ENCODE measurements at regions not wholly inside any gene's neighbourhood (a gene's known extent, or its start where the extent isn't known, plus 50 kb on each side); places are given as distances from the start of the nearest gene placed in this dataset.

- no peak for DNase-seq
These were observed 77.0 kb upstream of the SPATA12 start for GRCh38 chr3:56983427-56983826.

GRCh38 chr3:56981445-56982230 is 78.8 kb upstream of the SPATA12 start:
- DNase-seq: no peak

- no peak for DNase-seq
These were observed 79.6 kb upstream of the SPATA12 start for GRCh38 chr3:56980798-56981390.

- no peak for DNase-seq
These were observed 80.2 kb upstream of the SPATA12 start for GRCh38 chr3:56980243-56980642.

GRCh38 chr3:56979791-56980190 is 80.7 kb upstream of the SPATA12 start:
- DNase-seq: peak; percentile 27

- DNase-seq: no peak
These were observed 82.9 kb upstream of the SPATA12 start for GRCh38 chr3:56977561-56977889.

GRCh38 chr3:56976651-56977560 is 83.6 kb upstream of the SPATA12 start:
- peak; percentile 91 for DNase-seq

- DNase-seq: no peak
These were observed 84.9 kb upstream of the SPATA12 start for GRCh38 chr3:56975567-56975966.

- no peak for DNase-seq
These were observed 86.1 kb upstream of the SPATA12 start for GRCh38 chr3:56974247-56974930.

GRCh38 chr3:56971816-56972215 is 88.6 kb upstream of the SPATA12 start:
- DNase-seq: no peak

GRCh38 chr3:56971261-56971660 is 89.2 kb upstream of the SPATA12 start:
- no peak for DNase-seq

- DNase-seq: peak; percentile 12
These were observed 90.0 kb upstream of the SPATA12 start for GRCh38 chr3:56970461-56970879.

GRCh38 chr3:56969851-56970250 is 90.6 kb upstream of the SPATA12 start:
- DNase-seq: no peak

GRCh38 chr3:56966509-56966908 is 94.0 kb upstream of the SPATA12 start:
- DNase-seq: no peak

- DNase-seq: no peak
These were observed 94.4 kb upstream of the SPATA12 start for GRCh38 chr3:56966104-56966503.

GRCh38 chr3:56962922-56963321 is 97.5 kb upstream of the SPATA12 start:
- no peak for DNase-seq

- peak; percentile 30 for DNase-seq
These were observed 98.3 kb upstream of the SPATA12 start for GRCh38 chr3:56962206-56962605.

GRCh38 chr3:56960234-56960917 is 100.1 kb upstream of the SPATA12 start:
- DNase-seq: no peak

GRCh38 chr3:56958879-56959278 is 101.6 kb upstream of the SPATA12 start:
- no peak for DNase-seq

- DNase-seq: no peak
These were observed 102.9 kb upstream of the SPATA12 start for GRCh38 chr3:56957522-56957921.

- no peak for DNase-seq
These were observed 103.6 kb upstream of the SPATA12 start for GRCh38 chr3:56956906-56957305.

GRCh38 chr3:56955492-56956111 is 104.9 kb upstream of the SPATA12 start:
- no peak for DNase-seq

All from NCI-H82 (cell line).